ENCODE measurements at regions not wholly inside any gene's neighbourhood (a gene's known extent, or its start where the extent isn't known, plus 50 kb on each side); places are given as distances from the start of the nearest gene placed in this dataset.

- TF ChIP-seq CTCF (IDR thresholded peaks at IDR 0.05) (no peak), REST (IDR thresholded peaks at IDR 0.05; ENCODE audit: insufficient read depth in 1 of 2, low read depth in 2 of 2, low read length in 1 of 2) (no peak)
These were observed 307.9 kb downstream of the SNX13 start for GRCh38 chr7:17632384-17632783.
